SK-N-SH treated with all-trans-retinoic acid at 6 μM for 48 hours (cell line): ENCODE measurements at regions not wholly inside any gene's neighbourhood (a gene's known extent, or its start where the extent isn't known, plus 50 kb on each side); places are given as distances from the start of the nearest gene placed in this dataset.

Experiments used
- ARNTL ChIP-seq: fragments of 450-650 bp; formaldehyde crosslinking; IDR thresholded peaks from 2 replicates; pipeline ENCODE4 v1.5.0; 2020; ENCODE audit warnings: low read depth, mild to moderate bottlenecking, moderate library complexity, borderline replicate concordance
- CREB5 ChIP-seq: fragments of 250-450 bp; sonication (Bioruptor Pico); IDR thresholded peaks from 2 replicates; pipeline ENCODE4 v1.5.1; 2020; ENCODE audit warnings: low read depth, mild to moderate bottlenecking, moderate library complexity
- CSRNP3 ChIP-seq: fragments of 250-450 bp; sonication (Bioruptor Pico); IDR thresholded peaks from 2 replicates; pipeline ENCODE4 v1.5.1; 2021; ENCODE audit warnings: mild to moderate bottlenecking, moderate library complexity
- PATZ1 ChIP-seq: fragments of 250-450 bp; sonication (Bioruptor Pico); IDR thresholded peaks from 2 replicates; pipeline ENCODE4 v1.8.0; 2020; ENCODE audit warnings: mild to moderate bottlenecking, moderate library complexity, borderline replicate concordance
- PPARA ChIP-seq: fragments of 250-450 bp; sonication (Bioruptor Pico); IDR thresholded peaks from 2 replicates; pipeline ENCODE4 v1.5.0; 2020; ENCODE audit warnings: mild to moderate bottlenecking, borderline replicate concordance
- RARB ChIP-seq: fragments of 250-450 bp; sonication (Bioruptor Pico); IDR thresholded peaks from 2 replicates; pipeline ENCODE4 v1.8.0; 2021; ENCODE audit warnings: mild to moderate bottlenecking, moderate library complexity
- ZC3H10 ChIP-seq: fragments of 250-450 bp; sonication (Bioruptor Pico); IDR thresholded peaks from 2 replicates; pipeline ENCODE4 v1.5.1; 2021; ENCODE audit warnings: mild to moderate bottlenecking, moderate library complexity
- ZFP3 ChIP-seq: fragments of 250-450 bp; sonication (Bioruptor Pico); IDR thresholded peaks from 2 replicates; pipeline ENCODE4 v1.5.0; 2020; ENCODE audit warnings: mild to moderate bottlenecking, moderate library complexity
- ZNF70 ChIP-seq: fragments of 450-650 bp; formaldehyde crosslinking; IDR thresholded peaks from 2 replicates; pipeline ENCODE4 v1.5.0; 2020; ENCODE audit warnings: mild to moderate bottlenecking, moderate library complexity

- TF ChIP-seq CREB5 (CRISPR knock-in tag): no peak
- TF ChIP-seq ARNTL: no peak
- peak; percentile 66; the same call in 1 of the 2 replicates for TF ChIP-seq PATZ1 (CRISPR knock-in tag)
- TF ChIP-seq ZNF70 (CRISPR knock-in tag): no peak
- TF ChIP-seq ZFP3: no peak
- no peak for TF ChIP-seq RARB
- TF ChIP-seq ZC3H10 (CRISPR knock-in tag): peak; percentile 86
- TF ChIP-seq CSRNP3: no peak
- no peak for TF ChIP-seq PPARA (CRISPR knock-in tag)
These were observed 1057.2 kb upstream of the TMEFF2 start for GRCh38 chr2:193251909-193252308.
